ENCODE measurements at regions not wholly inside any gene's neighbourhood (a gene's known extent, or its start where the extent isn't known, plus 50 kb on each side); places are given as distances from the start of the nearest gene placed in this dataset.

GRCh38 chr4:182000077-182000476 is 243.1 kb upstream of the TENM3 start:
- TF ChIP-seq CTCF (IDR thresholded peaks at IDR 0.05) (no peak), POLR2A (IDR thresholded peaks at IDR 0.05) (no peak)
